ENCODE measurements at regions not wholly inside any gene's neighbourhood (a gene's known extent, or its start where the extent isn't known, plus 50 kb on each side); places are given as distances from the start of the nearest gene placed in this dataset.

- in situ Hi-C loops (cut with HindIII; ENCODE audit: low pct_unique_long_range_greater_than_20kb, low sequenced_read_pairs): no loop called here
- POLR2A ChIA-PET: no interaction called here
These were observed 511.5 kb upstream of the FAM241A start for GRCh38 chr4:111633663-111634266.

DNA sequence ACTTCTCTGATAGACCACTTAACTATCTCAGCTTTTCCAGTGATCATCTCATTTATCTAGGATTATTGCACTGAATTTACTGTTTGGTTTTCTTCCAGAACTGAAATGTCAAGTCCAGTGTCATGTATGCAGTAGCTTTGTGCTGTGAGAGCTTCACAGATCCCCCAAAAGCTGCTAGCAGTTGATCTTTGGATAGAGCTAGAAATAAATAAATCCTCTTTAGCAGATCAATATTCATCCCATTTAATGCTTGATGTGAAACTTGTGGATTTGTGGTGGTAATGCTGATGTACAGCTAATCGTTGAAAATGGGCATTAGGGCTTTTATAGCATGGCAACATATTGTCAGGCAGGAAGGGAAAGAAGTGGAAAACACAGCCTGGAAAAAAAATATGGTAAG, 509.6 kb upstream of the FAM241A start:
- TF ChIP-seq, protein P1, sequence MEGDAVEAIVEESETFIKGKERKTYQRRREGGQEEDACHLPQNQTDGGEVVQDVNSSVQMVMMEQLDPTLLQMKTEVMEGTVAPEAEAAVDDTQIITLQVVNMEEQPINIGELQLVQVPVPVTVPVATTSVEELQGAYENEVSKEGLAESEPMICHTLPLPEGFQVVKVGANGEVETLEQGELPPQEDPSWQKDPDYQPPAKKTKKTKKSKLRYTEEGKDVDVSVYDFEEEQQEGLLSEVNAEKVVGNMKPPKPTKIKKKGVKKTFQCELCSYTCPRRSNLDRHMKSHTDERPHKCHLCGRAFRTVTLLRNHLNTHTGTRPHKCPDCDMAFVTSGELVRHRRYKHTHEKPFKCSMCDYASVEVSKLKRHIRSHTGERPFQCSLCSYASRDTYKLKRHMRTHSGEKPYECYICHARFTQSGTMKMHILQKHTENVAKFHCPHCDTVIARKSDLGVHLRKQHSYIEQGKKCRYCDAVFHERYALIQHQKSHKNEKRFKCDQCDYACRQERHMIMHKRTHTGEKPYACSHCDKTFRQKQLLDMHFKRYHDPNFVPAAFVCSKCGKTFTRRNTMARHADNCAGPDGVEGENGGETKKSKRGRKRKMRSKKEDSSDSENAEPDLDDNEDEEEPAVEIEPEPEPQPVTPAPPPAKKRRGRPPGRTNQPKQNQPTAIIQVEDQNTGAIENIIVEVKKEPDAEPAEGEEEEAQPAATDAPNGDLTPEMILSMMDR (IDR thresholded peaks at IDR 0.05): no peak
- TF ChIP-seq SIN3A (IDR thresholded peaks at IDR 0.05; ENCODE audit: borderline replicate concordance, insufficient read depth, low read depth, low read length): no peak
- TF ChIP-seq POLR2AphosphoS5 (IDR thresholded peaks at IDR 0.05; ENCODE audit: low read depth, low read length): no peak
- TF ChIP-seq TCF7L2 (IDR thresholded peaks at IDR 0.05; ENCODE audit: low read depth, low read length): no peak
- TF ChIP-seq REST (IDR thresholded peaks at IDR 0.05; ENCODE audit: insufficient read depth in 1 of 2, low read depth in 2 of 2, low read length in 1 of 2): no peak
- ATAC-seq (no peak), DNase-seq (ENCODE audit: low read depth, low spot score) (no peak)
- Histone ChIP-seq H3K9me3 (ENCODE audit: control insufficient read depth, insufficient read depth, low read depth, low read length) (no peaks in the 10 kb centered on the region), H3K4me1 (ENCODE audit: control insufficient read depth, insufficient read depth, low read length) (no peaks in the 10 kb centered on the region), H3K4me3 (ENCODE audit: low read depth in 2 of 2, low read length in 2 of 2) (no peak overlapping the region), H3K36me3 (ENCODE audit: control insufficient read depth, insufficient read depth, low read length) (no peaks in the 10 kb centered on the region), H3K27ac (ENCODE audit: low read length) (no peak overlapping the region), H3K27me3 (ENCODE audit: control insufficient read depth, insufficient read depth, low read length) (no peaks in the 10 kb centered on the region)
- in situ Hi-C loops (cut with HindIII; ENCODE audit: low pct_unique_long_range_greater_than_20kb, low sequenced_read_pairs): no loop called here
- POLR2A ChIA-PET: no interaction called here
- CTCF ChIA-PET: no interaction called here
- BruUV-seq (replicated peaks): no TSS peak
- intact Hi-C loops (cut with micrococcal nuclease; ENCODE audit: unreplicated experiment): no loop called here

More at GRCh38 chr4:111633663-111634266, 511.5 kb upstream of the FAM241A start:
- DNase-seq (ENCODE audit: low read depth, low spot score) (no peak), ATAC-seq (no peak)
- H3K27me3 ChIP-seq (ENCODE audit: control insufficient read depth, insufficient read depth, low read length): no peaks in the 10 kb centered on the region
- intact Hi-C loops (cut with micrococcal nuclease; ENCODE audit: unreplicated experiment): no loop called here
- no peaks in the 10 kb centered on the region for H3K9me3 ChIP-seq (ENCODE audit: control insufficient read depth, insufficient read depth, low read depth, low read length)
- H3K4me3 ChIP-seq (ENCODE audit: low read depth in 2 of 2, low read length in 2 of 2): no peak overlapping the region
- H3K4me1 ChIP-seq (ENCODE audit: control insufficient read depth, insufficient read depth, low read length): no peaks in the 10 kb centered on the region
- no peak for TF ChIP-seq SIN3A (IDR thresholded peaks at IDR 0.05; ENCODE audit: borderline replicate concordance, insufficient read depth, low read depth, low read length)
- TF ChIP-seq TCF7L2 (IDR thresholded peaks at IDR 0.05; ENCODE audit: low read depth, low read length): no peak
- no peak for TF ChIP-seq REST (IDR thresholded peaks at IDR 0.05; ENCODE audit: insufficient read depth in 1 of 2, low read depth in 2 of 2, low read length in 1 of 2)
- TF ChIP-seq, protein P1 (IDR thresholded peaks at IDR 0.05): no peak
- TF ChIP-seq POLR2AphosphoS5 (IDR thresholded peaks at IDR 0.05; ENCODE audit: low read depth, low read length): no peak
- no TSS peak for BruUV-seq (replicated peaks)
- CTCF ChIA-PET: no interaction called here
- H3K36me3 ChIP-seq (ENCODE audit: control insufficient read depth, insufficient read depth, low read length): no peaks in the 10 kb centered on the region
- H3K27ac ChIP-seq (ENCODE audit: low read length): no peak overlapping the region
